Hepatocyte (in vitro differentiated cells): ENCODE measurements at regions not wholly inside any gene's neighbourhood (a gene's known extent, or its start where the extent isn't known, plus 50 kb on each side); places are given as distances from the start of the nearest gene placed in this dataset.

Experiments used
- CTCF ChIP-seq: fragments of 200-600 bp; sonication (generic); IDR thresholded peaks from 2 replicates; pipeline ENCODE4 v1.5.1; 2016; ENCODE audit warnings: antibody characterized with exemption, mild to moderate bottlenecking; ENCODE audit not compliant: poor library complexity
- EZH2phosphoT487 ChIP-seq: fragments of 200-600 bp; sonication (generic); IDR thresholded peaks from one replicate; pipeline ENCODE4 v1.6.1; 2018; ENCODE audit warnings: antibody characterized with exemption, mild to moderate bottlenecking, low read depth, moderate library complexity; ENCODE audit not compliant: unreplicated experiment, severe bottlenecking

GRCh38 chr2:61718965-61719364, 134.9 kb downstream of the FAM161A start:
- no peak for TF ChIP-seq CTCF
- TF ChIP-seq EZH2phosphoT487, result no peak
